GM23338 (cell line): ENCODE measurements at regions not wholly inside any gene's neighbourhood (a gene's known extent, or its start where the extent isn't known, plus 50 kb on each side); places are given as distances from the start of the nearest gene placed in this dataset.

Source experiments
- ZNF331 ChIP-seq: fragments of 250-450 bp; sonication (Bioruptor Pico); IDR thresholded peaks from 2 replicates; pipeline ENCODE4 v1.5.0; 2020; ENCODE audit warnings: low read depth, mild to moderate bottlenecking, moderate library complexity
- TF ChIP-seq, protein P1 (sequence below), 2 experiments: fragments of 200-600 bp in 1 of 2; sonication (generic) in 1 of 2; conservative IDR thresholded peaks; 2 replicates each; pipeline versions ENCODE4 v1.5.1 to v1.6.1; 2016 to 2017; ENCODE audit warnings: antibody characterized with exemption in 2 of 2, low read depth in 2 of 2, mild to moderate bottlenecking in 2 of 2, moderate library complexity in 1 of 2

DNA sequence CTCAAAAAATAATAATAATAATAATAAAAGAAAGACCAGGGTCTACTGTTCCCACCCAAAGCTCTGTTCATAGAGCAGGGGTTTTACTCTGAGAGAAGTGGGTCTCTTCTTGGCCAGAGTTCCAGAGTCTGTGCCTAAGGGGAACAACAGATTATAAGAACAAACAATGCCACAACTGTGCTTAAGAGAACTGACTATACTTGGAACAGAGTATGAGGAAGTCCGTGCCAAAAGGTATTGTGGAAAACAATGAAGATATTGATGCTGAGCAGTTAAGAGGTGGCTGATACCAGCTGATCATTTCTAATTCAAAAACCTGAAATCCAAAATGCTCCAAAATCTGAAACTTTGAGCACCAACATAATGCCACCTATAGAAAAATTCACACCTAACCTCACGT, 229.6 kb downstream of the FBXO8 start:
- TF ChIP-seq, protein P1, sequence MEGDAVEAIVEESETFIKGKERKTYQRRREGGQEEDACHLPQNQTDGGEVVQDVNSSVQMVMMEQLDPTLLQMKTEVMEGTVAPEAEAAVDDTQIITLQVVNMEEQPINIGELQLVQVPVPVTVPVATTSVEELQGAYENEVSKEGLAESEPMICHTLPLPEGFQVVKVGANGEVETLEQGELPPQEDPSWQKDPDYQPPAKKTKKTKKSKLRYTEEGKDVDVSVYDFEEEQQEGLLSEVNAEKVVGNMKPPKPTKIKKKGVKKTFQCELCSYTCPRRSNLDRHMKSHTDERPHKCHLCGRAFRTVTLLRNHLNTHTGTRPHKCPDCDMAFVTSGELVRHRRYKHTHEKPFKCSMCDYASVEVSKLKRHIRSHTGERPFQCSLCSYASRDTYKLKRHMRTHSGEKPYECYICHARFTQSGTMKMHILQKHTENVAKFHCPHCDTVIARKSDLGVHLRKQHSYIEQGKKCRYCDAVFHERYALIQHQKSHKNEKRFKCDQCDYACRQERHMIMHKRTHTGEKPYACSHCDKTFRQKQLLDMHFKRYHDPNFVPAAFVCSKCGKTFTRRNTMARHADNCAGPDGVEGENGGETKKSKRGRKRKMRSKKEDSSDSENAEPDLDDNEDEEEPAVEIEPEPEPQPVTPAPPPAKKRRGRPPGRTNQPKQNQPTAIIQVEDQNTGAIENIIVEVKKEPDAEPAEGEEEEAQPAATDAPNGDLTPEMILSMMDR (conservative IDR thresholded peaks at IDR 0.05; ENCODE audit: low read depth in 2 of 2) = no peak
- TF ChIP-seq ZNF331 = no peak
